ENCODE measurements at regions not wholly inside any gene's neighbourhood (a gene's known extent, or its start where the extent isn't known, plus 50 kb on each side); places are given as distances from the start of the nearest gene placed in this dataset.

- Histone ChIP-seq H3K9me3 (peaks cover 2% of the 10 kb centered on the region), H3K4me3 (no peak overlapping the region), H3K4me1 (ENCODE audit: low read depth) (no peaks in the 10 kb centered on the region), H3K36me3 (ENCODE audit: low read depth) (no peaks in the 10 kb centered on the region)
- TF ChIP-seq CTCF (IDR thresholded peaks at IDR 0.05): no peak
- intact Hi-C loops (cut with DNase I, micrococcal nuclease): no loop called here
- DNase-seq: no peak
- ATAC-seq: no peak
Observed at GRCh38 chr4:41487868-41488440, 50.0 kb upstream of the LIMCH1 start.

Measured in mucosa of descending colon (tissue), 3 donors.